ENCODE measurements at regions not wholly inside any gene's neighbourhood (a gene's known extent, or its start where the extent isn't known, plus 50 kb on each side); places are given as distances from the start of the nearest gene placed in this dataset.

DNA sequence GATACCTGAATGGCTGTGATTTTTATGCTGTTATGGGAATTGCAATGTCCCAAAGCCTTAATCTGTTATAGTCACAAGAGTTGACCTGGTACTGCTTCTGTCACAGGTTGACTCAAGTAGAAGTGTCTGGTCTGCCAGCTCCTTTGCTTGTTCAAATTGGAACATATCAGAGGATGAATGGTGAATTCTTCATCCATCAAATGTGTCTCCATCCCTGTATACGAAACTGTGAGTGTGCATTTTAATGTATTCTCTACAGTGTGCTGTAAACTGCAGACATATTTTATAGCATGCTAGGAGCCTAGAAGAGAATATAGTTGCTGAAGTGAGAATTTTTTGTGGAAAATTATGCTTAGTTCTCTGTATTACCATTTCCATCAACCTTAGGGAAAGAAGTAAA, 608.4 kb downstream of the AMY1C start:
- H3K36me3 ChIP-seq (ENCODE audit: insufficient read depth, low read length), result no peaks in the 10 kb centered on the region
- no peaks in the 10 kb centered on the region for H3F3A ChIP-seq (ENCODE audit: low read depth)
- no peaks in the 10 kb centered on the region for H3K9me3 ChIP-seq (ENCODE audit: insufficient read depth, low read depth, low read length)
- no peak overlapping the region for H3K9ac ChIP-seq (ENCODE audit: low read depth, low read length, poor library complexity, severe bottlenecking)
- no peaks in the 10 kb centered on the region for H3K79me2 ChIP-seq (ENCODE audit: insufficient read depth, low read length)
- no peaks in the 10 kb centered on the region for H3K27me3 ChIP-seq (ENCODE audit: insufficient read depth, low read length, poor library complexity, severe bottlenecking)
- no peak for TF ChIP-seq EZH2phosphoT487 (IDR thresholded peaks at IDR 0.05; ENCODE audit: borderline replicate concordance)
- TF ChIP-seq, protein P1, sequence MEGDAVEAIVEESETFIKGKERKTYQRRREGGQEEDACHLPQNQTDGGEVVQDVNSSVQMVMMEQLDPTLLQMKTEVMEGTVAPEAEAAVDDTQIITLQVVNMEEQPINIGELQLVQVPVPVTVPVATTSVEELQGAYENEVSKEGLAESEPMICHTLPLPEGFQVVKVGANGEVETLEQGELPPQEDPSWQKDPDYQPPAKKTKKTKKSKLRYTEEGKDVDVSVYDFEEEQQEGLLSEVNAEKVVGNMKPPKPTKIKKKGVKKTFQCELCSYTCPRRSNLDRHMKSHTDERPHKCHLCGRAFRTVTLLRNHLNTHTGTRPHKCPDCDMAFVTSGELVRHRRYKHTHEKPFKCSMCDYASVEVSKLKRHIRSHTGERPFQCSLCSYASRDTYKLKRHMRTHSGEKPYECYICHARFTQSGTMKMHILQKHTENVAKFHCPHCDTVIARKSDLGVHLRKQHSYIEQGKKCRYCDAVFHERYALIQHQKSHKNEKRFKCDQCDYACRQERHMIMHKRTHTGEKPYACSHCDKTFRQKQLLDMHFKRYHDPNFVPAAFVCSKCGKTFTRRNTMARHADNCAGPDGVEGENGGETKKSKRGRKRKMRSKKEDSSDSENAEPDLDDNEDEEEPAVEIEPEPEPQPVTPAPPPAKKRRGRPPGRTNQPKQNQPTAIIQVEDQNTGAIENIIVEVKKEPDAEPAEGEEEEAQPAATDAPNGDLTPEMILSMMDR (conservative IDR thresholded peaks at IDR 0.05; ENCODE audit: low read length), result no peak
- H3K4me2 ChIP-seq (ENCODE audit: low read depth, low read length, poor library complexity, severe bottlenecking), result no peak overlapping the region
- no peaks in the 10 kb centered on the region for H3K4me1 ChIP-seq (ENCODE audit: insufficient read depth, low read length, poor library complexity, severe bottlenecking)
- no peaks in the 10 kb centered on the region for H4K20me1 ChIP-seq (ENCODE audit: insufficient read depth, low read length, poor library complexity, severe bottlenecking)
- no peak overlapping the region for H3K4me3 ChIP-seq (ENCODE audit: low read length, poor library complexity, severe bottlenecking)
- H2AFZ ChIP-seq (ENCODE audit: low read length), result no peak overlapping the region
- no peaks in the 10 kb centered on the region for H3K9me2 ChIP-seq (replicated peaks; ENCODE audit: low read depth, low read length)

DNA sequence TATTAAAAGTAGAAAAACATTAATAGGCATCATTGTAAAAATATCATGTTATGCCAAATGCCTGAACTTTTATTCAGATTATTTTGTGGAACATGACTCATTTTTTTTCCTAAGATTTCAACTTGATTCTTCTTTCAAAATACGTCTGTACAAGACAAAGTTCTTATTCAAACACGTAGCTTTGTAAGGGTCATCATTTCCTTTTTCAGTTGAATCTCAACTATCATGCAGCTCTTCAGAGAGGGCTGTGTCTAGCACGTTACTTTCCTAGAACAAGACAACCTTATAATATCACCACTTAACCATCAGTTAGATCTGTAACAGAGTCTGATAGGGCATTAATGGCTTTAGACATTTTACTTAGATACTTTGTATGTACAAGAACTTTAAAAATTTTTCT, 608.9 kb downstream of the AMY1C start:
- no peaks in the 10 kb centered on the region for H3K9me3 ChIP-seq (ENCODE audit: insufficient read depth, low read depth, low read length)
- no peaks in the 10 kb centered on the region for H3K79me2 ChIP-seq (ENCODE audit: insufficient read depth, low read length)
- no peaks in the 10 kb centered on the region for H3K9me2 ChIP-seq (replicated peaks; ENCODE audit: low read depth, low read length)
- TF ChIP-seq EZH2phosphoT487 (IDR thresholded peaks at IDR 0.05; ENCODE audit: borderline replicate concordance), result no peak
- TF ChIP-seq, protein P1 (conservative IDR thresholded peaks at IDR 0.05; ENCODE audit: low read length), result no peak
- no peaks in the 10 kb centered on the region for H3K27me3 ChIP-seq (ENCODE audit: insufficient read depth, low read length, poor library complexity, severe bottlenecking)
- no peak overlapping the region for H3K4me2 ChIP-seq (ENCODE audit: low read depth, low read length, poor library complexity, severe bottlenecking)
- no peak overlapping the region for H2AFZ ChIP-seq (ENCODE audit: low read length)
- H4K20me1 ChIP-seq (ENCODE audit: insufficient read depth, low read length, poor library complexity, severe bottlenecking), result no peaks in the 10 kb centered on the region
- H3K4me3 ChIP-seq (ENCODE audit: low read length, poor library complexity, severe bottlenecking), result no peak overlapping the region
- H3K9ac ChIP-seq (ENCODE audit: low read depth, low read length, poor library complexity, severe bottlenecking), result no peak overlapping the region
- no peaks in the 10 kb centered on the region for H3F3A ChIP-seq (ENCODE audit: low read depth)
- H3K4me1 ChIP-seq (ENCODE audit: insufficient read depth, low read length, poor library complexity, severe bottlenecking), result no peaks in the 10 kb centered on the region
- no peaks in the 10 kb centered on the region for H3K36me3 ChIP-seq (ENCODE audit: insufficient read depth, low read length)

DNA sequence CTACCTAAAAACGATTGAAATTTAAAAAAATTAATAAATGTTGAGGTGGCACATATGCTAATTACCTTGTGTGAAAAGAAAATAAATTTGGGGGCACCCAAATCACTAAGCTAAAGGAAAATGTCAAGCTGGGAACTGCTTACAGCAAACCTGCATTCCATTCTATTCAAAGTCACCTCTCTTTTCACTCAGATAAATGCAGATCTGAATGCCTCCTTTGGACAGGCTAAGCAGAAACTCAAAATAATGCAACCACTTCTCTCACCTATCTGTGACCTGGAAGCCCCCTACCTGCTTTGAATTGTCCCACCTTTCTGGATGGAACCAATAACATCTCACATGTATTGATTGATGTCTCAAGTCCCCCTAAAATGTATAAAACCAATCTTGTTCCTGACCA, 628.7 kb downstream of the AMY1C start:
- no peaks in the 10 kb centered on the region for H3K4me1 ChIP-seq (ENCODE audit: insufficient read depth, low read length, poor library complexity, severe bottlenecking)
- no peak overlapping the region for H3K4me2 ChIP-seq (ENCODE audit: low read depth, low read length, poor library complexity, severe bottlenecking)
- H3K79me2 ChIP-seq (ENCODE audit: insufficient read depth, low read length), result no peaks in the 10 kb centered on the region
- H3F3A ChIP-seq (ENCODE audit: low read depth), result no peaks in the 10 kb centered on the region
- H2AFZ ChIP-seq (ENCODE audit: low read length), result no peak overlapping the region
- no peak for TF ChIP-seq EZH2phosphoT487 (IDR thresholded peaks at IDR 0.05; ENCODE audit: borderline replicate concordance)
- TF ChIP-seq, protein P1 (conservative IDR thresholded peaks at IDR 0.05; ENCODE audit: low read length), result no peak
- no peaks in the 10 kb centered on the region for H3K27me3 ChIP-seq (ENCODE audit: insufficient read depth, low read length, poor library complexity, severe bottlenecking)
- no peaks in the 10 kb centered on the region for H3K9me2 ChIP-seq (replicated peaks; ENCODE audit: low read depth, low read length)
- H4K20me1 ChIP-seq (ENCODE audit: insufficient read depth, low read length, poor library complexity, severe bottlenecking), result no peaks in the 10 kb centered on the region
- H3K9ac ChIP-seq (ENCODE audit: low read depth, low read length, poor library complexity, severe bottlenecking), result no peak overlapping the region
- H3K4me3 ChIP-seq (ENCODE audit: low read length, poor library complexity, severe bottlenecking), result no peak overlapping the region
- no peaks in the 10 kb centered on the region for H3K9me3 ChIP-seq (ENCODE audit: insufficient read depth, low read depth, low read length)
- H3K36me3 ChIP-seq (ENCODE audit: insufficient read depth, low read length), result no peaks in the 10 kb centered on the region
